ENCODE measurements at regions not wholly inside any gene's neighbourhood (a gene's known extent, or its start where the extent isn't known, plus 50 kb on each side); places are given as distances from the start of the nearest gene placed in this dataset.
"Not testable (repeated sequence)": the region's sequence is repeated elsewhere in the genome, so short reads cannot be mapped to it uniquely, and the experiment has no call there.

- ATAC-seq (no peak), DNase-seq (ENCODE audit: low spot score) (peak; percentile 22)
- no peaks in the 10 kb centered on the region for H3K9me3 Mint-ChIP-seq
- no peak overlapping the region for H3K4me3 ChIP-seq
- H4K20me1 ChIP-seq (replicated peaks; ENCODE audit: insufficient read depth), result no peaks in the 10 kb centered on the region
- H2AFZ ChIP-seq, result no peak overlapping the region
- H3K36me3 ChIP-seq (ENCODE audit: insufficient read depth), result no peaks in the 10 kb centered on the region
- no peak overlapping the region for H3K27ac Mint-ChIP-seq
- H3K4me1 Mint-ChIP-seq, result peaks cover 23% of the 10 kb centered on the region
- no peaks in the 10 kb centered on the region for H3K9me2 ChIP-seq (ENCODE audit: insufficient read depth)
- H3K4me1 ChIP-seq (ENCODE audit: insufficient read depth), result no peaks in the 10 kb centered on the region; the same call in 1 of the 2 replicates
- no peaks in the 10 kb centered on the region for H3K27me3 ChIP-seq (ENCODE audit: insufficient read depth)
- H3K79me2 ChIP-seq (replicated peaks; ENCODE audit: insufficient read depth), result no peaks in the 10 kb centered on the region
- peaks cover 2% of the 10 kb centered on the region for H3K27me3 Mint-ChIP-seq (ENCODE audit: insufficient read depth, low read depth, poor library complexity)
- no peaks in the 10 kb centered on the region; the same call in 2 of the 3 replicates for H3K36me3 Mint-ChIP-seq (ENCODE audit: low read depth)
- no peak overlapping the region for H3K4me2 ChIP-seq
- no peak overlapping the region for H3K4me3 Mint-ChIP-seq
- no peak overlapping the region for H3K27ac ChIP-seq (ENCODE audit: low read depth)
- TF ChIP-seq ZNF462 (CRISPR knock-in tag; IDR thresholded peaks at IDR 0.05) (no peak), ZNF114 (CRISPR knock-in tag; IDR thresholded peaks at IDR 0.05) (no peak), ETS1 (IDR thresholded peaks at IDR 0.05) (no peak), POLR2AphosphoS5 (IDR thresholded peaks at IDR 0.05; ENCODE audit: low read depth) (no peak), EZH2phosphoT487 (IDR thresholded peaks at IDR 0.05; ENCODE audit: unreplicated experiment) (no peak), ZNF331 (CRISPR knock-in tag; IDR thresholded peaks at IDR 0.05; ENCODE audit: low read depth) (no peak), JUNB (IDR thresholded peaks at IDR 0.05; ENCODE audit: unreplicated experiment) (no peak), NANOG (IDR thresholded peaks at IDR 0.05; ENCODE audit: borderline replicate concordance) (no peak)
- TF ChIP-seq, protein P1, sequence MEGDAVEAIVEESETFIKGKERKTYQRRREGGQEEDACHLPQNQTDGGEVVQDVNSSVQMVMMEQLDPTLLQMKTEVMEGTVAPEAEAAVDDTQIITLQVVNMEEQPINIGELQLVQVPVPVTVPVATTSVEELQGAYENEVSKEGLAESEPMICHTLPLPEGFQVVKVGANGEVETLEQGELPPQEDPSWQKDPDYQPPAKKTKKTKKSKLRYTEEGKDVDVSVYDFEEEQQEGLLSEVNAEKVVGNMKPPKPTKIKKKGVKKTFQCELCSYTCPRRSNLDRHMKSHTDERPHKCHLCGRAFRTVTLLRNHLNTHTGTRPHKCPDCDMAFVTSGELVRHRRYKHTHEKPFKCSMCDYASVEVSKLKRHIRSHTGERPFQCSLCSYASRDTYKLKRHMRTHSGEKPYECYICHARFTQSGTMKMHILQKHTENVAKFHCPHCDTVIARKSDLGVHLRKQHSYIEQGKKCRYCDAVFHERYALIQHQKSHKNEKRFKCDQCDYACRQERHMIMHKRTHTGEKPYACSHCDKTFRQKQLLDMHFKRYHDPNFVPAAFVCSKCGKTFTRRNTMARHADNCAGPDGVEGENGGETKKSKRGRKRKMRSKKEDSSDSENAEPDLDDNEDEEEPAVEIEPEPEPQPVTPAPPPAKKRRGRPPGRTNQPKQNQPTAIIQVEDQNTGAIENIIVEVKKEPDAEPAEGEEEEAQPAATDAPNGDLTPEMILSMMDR (conservative IDR thresholded peaks at IDR 0.05; ENCODE audit: low read depth in 2 of 2), result no peak
- H3F3A ChIP-seq (replicated peaks; ENCODE audit: low read depth), result no peaks in the 10 kb centered on the region
These were observed 147.2 kb upstream of the BANK1 start for GRCh38 chr4:101643186-101643837.

GRCh38 chr4:101632766-101633165 is 157.8 kb upstream of the BANK1 start:
- Mint-ChIP-seq H3K36me3 (ENCODE audit: low read depth) (peaks cover 10% of the 10 kb centered on the region; the same call in 2 of the 3 replicates), H3K9me3 (peaks cover 12% of the 10 kb centered on the region)
- H3K79me2 ChIP-seq (replicated peaks; ENCODE audit: insufficient read depth); DNase-seq (ENCODE audit: low spot score); H3F3A ChIP-seq (replicated peaks; ENCODE audit: low read depth); ATAC-seq; H3K4me3 Mint-ChIP-seq; H2AFZ ChIP-seq; H3K4me3 ChIP-seq; H3K27me3 ChIP-seq (ENCODE audit: insufficient read depth); H3K27me3 Mint-ChIP-seq (ENCODE audit: insufficient read depth, low read depth, poor library complexity); H3K27ac Mint-ChIP-seq; H3K9me2 ChIP-seq (ENCODE audit: insufficient read depth); H3K4me1 ChIP-seq (ENCODE audit: insufficient read depth); H4K20me1 ChIP-seq (replicated peaks; ENCODE audit: insufficient read depth); H3K4me2 ChIP-seq; H3K4me1 Mint-ChIP-seq; H3K27ac ChIP-seq (ENCODE audit: low read depth); H3K36me3 ChIP-seq (ENCODE audit: insufficient read depth): not testable (repeated sequence)

All from GM23338 (cell line).